ENCODE measurements at regions not wholly inside any gene's neighbourhood (a gene's known extent, or its start where the extent isn't known, plus 50 kb on each side); places are given as distances from the start of the nearest gene placed in this dataset.
"Not testable (repeated sequence)": the region's sequence is repeated elsewhere in the genome, so short reads cannot be mapped to it uniquely, and the experiment has no call there.

DNA sequence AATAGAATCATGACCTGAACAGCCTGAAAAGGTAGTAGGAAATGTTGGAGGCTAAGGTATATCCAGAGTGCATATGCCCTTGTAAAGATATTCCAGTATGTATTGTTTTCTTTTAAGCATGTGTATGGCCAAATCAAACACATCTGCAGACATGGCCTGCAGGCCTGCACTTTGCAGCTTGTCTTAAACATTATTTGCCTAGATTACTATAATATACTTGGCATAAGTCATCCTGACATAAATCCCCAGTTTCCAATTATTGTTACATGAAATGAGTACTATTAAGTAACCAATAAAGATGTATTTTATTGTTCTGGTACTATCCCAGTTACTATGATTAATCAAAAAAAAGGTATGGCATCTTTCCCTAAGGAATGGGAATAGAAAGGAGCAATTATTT is 169.1 kb upstream of the PTBP2 start:
- no peak for DNase-seq (ENCODE audit: low spot score)

DNA sequence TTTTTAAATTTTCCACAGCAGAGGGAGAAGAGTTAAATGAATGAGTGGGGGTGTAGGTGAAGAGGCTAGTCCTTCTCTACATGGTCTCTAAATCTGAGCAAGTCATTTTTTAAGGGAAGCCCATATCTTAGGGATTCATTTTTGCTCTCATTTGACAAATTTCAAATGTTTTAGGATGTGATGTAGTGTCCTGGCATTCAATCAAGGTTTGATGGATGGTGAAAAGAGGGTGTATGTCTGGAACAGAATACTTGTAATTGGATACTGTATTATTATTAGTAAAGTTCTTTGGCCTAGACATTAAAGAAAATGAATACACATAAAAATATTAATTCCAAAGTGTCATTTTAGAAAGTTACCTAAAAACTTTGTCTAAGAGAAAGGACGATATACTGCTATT is 167.8 kb upstream of the PTBP2 start:
- no peak for DNase-seq (ENCODE audit: low spot score)

DNA sequence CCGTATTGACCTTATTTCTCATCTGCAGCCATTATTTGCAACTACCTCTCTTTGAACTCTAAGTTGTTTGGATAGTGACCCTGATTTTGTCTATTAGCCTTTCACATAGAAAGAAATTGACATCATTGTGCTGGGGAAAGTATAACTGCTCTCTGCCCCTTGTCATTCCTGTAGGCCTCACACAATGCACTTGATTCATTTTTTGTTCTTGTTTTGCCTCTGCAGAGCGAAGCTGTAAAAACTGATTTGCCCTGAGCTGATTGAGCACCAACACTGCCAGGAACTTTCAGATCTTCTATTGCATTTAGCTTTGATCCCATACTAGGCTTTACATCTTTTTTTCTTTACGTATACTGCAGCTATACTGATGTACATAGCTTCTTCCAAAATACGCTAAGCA is 167.2 kb upstream of the PTBP2 start:
- DNase-seq (ENCODE audit: low spot score), result no peak

DNA sequence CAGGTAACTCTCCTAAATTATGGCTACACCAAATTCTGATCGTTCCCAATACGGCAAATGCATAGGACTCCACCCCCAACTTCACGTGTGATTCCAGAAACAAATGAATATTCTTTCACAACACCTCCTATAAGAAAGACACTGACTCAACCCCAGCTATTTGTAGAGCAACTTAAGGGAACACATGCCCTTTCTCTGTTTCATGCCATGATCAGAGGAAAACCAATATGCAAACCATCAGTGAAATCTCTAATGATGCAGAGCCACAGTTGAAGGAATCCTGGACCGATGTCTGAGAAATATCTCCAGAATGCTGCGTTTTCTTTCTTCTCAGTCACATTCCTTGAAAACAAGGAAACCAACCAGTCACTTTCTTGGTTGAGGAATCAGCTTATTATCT is 164.2 kb upstream of the PTBP2 start:
- no peak for DNase-seq (ENCODE audit: low spot score)

DNA sequence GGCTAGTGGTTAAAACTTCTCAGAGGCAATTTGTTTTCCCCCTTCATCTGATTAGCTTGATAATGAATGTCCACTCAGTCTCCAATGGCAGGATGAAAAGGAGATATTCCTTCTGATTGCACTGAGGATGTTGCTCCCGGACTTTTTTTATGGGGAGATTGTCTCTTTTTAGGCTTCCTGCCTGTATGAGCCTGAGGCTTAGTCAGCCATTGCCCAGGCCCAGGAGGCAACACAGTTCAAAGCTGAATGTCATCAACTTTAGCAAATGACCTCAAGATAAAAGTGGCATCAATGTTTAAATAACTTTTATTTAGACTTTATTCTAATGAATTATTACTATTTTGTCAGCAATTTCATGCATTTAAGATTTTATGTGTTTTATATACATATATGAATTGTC is 162.9 kb upstream of the PTBP2 start:
- no peak for DNase-seq (ENCODE audit: low spot score)

DNA sequence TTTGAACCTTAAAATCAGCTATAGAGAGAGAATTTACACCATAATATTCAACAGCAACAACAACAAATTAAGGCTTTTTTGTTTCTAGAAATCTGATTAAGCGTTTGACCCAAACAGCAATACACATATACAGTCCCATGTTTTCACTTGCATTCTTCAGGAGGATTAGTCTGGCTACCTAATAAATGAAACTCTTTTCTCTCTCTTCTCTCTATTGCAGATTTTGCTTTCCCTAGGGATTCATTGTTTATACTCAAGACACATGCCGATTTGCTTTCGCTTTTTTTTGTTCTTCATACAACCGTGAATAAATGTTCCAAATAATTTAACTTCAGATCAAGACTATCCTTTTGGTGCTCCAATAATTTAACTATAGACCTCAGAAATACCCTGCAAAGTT is 162.4 kb upstream of the PTBP2 start:
- no peak for DNase-seq (ENCODE audit: low spot score)

DNA sequence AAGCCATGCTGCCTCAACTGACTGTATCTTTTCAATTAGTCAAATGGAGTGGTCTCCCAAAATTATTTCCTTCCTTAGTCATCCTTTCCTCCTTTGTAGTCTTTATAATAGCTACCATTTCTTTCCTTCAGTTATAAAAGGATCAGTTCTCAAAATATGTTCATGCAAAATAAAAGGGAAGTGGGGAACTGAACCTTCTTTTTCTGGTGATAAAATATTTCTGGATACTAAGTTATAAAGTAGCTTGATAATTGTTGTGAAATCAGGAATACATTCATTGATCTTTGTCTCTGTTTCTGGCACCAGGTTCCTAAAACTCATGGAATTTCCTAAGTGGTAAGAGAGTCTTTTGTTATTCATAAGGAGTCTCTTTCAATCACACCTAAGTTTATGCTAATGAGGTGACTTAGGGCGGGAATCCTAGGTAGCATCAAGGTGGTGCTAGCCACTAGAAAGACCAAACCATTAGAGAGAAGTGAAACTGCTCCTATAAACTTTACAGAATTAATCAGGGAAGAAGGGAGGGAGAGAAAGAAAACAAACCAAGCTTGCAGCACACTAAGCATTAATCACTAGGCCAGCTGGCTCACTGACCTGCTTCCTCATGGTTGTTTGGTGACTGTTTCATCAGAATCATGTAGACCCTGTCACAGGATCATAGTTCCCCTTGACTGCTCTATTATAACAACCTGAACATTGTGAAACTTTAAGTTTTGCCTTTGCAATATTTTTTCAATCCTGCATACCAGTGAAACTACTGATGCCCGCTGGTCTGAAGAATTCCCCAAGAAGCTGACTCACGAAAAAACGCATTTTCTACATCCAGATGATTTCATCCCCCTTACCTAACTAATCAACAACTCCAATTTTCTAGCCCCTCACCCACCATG is 161.6 kb upstream of the PTBP2 start:
- no peak for DNase-seq (ENCODE audit: low spot score)

DNA sequence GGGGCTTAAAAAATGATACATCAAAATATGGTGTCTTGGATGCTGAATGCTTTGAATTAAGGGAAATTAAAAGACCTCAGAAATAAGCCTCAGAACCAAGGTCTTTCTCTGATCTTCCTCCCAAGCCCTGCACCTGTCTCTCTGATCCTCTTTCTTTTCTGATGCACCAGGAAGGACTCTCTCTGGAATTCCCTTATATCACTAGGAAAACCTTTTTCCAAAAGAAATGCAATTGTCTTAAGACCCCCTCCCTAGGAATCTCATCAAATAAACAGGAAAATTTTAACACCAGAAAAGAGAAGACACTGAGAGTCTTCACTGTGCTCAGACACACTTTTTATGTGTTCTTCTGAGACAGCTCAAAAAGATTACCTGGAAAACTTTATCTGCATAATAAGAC is 159.5 kb upstream of the PTBP2 start:
- DNase-seq (ENCODE audit: low spot score), result no peak

DNA sequence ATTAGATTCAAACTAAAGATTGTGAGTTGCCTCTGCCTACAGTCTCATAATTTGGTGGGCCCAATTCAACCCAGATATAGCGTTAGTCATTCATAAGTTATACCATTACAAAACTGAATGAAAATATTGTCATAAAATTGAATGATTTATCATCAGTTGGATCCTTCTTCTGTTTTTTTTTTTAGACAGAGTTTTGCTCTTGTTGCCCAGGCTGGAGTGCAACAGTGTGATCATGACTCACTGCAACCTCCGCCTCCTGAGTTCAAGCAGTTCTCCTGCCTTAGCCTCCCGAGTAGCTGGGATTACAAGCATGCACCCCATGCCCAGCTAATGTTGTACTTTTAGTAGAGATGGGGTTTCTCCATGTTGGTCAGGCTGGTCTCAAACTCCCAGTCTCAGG is 157.2 kb upstream of the PTBP2 start:
- not testable (repeated sequence) for DNase-seq (ENCODE audit: low spot score)

DNA sequence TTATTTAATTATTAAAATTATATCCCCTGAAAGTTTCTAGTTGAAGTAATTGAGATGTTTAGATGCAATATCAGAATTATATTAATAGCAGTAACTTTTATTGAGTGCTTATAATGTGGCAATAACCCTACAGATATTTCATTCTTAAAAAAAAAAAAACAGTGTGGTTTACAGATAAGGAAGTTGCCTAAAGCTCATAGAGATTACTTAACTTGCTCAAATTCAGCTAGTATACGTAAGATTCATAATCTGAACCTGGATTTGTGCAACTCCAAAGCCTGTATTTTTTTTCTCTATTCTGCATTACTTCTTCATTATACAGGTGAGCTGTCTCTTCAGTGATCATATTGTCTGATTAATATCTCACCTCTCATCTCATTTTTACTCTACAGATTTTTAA is 156.0 kb upstream of the PTBP2 start:
- no peak for DNase-seq (ENCODE audit: low spot score)

DNA sequence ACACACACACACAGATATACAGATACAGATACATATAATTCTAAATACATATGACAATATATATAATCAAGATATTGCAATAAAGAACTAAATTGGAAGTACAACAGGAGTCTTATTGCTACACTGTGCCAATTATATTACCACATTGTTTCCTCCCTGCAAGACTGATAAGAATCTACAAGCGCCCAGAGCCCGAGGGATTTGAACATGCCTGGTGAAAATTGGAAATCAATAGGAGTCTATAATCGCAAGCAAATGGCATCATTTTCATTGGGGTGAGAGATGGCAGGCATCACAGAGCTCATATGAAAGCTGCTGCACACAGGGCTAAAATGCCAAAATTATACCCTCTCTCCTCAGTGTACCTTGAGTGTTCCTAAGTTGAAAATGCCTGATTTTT is 152.9 kb upstream of the PTBP2 start:
- no peak for DNase-seq (ENCODE audit: low spot score)

DNA sequence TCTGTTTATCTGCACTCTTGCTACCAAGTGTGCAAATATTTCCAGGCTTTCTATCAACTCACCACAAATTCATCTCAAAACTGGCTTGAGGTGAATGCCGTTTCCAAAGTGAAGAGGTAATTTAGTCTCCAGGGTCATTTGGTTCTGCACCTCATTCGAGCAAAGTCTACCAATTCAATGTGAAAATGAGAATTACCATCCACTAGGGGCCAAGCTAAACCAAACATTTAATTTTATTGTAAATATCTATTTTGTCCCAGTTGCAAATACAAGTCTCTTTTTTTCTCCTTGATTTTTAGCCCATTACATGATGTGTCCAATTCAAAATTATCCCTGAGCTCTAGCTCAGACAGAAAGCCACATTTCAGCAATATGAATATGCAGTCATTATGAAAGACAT is 152.3 kb upstream of the PTBP2 start:
- no peak for DNase-seq (ENCODE audit: low spot score)

DNA sequence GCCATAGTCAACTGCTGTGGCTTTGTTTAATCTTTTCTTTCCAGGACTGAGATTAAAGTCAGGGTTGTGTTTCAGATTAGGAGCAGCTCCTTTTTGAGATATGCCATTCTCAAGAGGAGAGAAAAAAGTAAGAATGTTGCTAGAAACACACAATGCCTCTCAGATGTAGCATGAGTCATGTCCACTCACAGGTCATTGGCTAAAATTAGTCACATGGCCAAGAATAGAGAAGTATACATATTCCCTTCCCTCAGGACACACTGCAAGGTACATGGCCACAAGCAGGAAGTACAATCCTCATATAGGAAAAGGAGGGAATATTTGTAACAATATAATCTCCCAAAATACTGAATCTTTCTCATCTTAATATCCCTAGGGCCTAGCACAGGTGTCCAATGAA is 141.9 kb upstream of the PTBP2 start:
- DNase-seq (ENCODE audit: low spot score), result no peak

DNA sequence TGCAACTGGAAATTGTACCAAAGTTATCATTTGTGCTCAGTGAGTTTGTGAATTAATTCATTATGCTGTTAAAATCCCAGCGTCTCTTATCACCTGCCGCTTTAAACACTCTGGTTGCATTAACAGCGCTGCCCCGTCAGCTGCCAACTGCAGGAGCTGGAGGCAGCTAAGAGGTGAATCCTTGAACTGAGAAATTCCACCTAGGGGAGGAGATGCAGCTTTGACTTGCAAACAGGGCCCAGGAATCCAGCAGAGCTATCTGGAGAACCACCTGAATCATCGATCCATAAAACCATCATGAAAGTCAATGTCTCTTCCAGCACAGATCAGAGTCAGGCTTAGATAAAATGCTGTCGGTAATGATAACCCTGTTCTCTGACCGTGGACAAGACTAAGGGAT is 140.7 kb upstream of the PTBP2 start:
- peak; percentile 41 for DNase-seq (ENCODE audit: low spot score)

DNA sequence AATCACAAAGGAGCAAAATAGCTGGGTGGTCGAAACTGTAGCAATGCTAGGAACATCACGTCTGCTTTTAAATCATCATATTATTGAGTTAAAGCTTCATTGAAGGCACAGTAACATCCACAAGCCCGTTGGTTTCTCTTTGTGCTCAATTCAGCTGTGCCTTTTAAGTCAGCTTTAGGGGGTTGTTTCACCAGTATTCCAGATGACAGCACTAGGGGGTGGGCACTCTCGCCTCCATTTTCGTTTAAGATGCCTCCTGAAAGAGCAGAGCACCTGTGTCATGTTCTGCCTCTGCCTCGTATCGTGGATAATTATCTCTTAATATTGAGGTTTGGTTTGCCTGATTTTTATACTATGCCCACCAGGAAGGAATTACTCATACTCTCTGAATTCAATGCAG is 139.8 kb upstream of the PTBP2 start:
- DNase-seq (ENCODE audit: low spot score), result peak; percentile 34

DNA sequence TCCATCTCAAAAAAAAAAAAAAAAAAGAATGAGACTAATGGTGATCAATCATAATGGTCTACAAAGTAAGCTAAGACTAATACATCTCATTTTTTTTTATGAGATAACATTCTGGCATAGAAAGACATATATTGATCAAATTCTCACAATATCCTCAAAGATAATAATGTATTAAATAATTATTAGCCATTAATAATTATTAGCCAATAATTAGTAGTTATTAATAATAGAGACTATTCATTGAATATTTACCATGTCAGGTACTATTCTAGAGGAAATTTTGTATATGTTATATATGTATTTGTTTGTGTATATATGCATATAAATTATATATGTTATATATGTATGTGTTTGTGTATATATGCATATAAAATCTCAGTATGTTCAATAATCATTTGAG is 137.7 kb upstream of the PTBP2 start:
- DNase-seq (ENCODE audit: low spot score), result no peak

DNA sequence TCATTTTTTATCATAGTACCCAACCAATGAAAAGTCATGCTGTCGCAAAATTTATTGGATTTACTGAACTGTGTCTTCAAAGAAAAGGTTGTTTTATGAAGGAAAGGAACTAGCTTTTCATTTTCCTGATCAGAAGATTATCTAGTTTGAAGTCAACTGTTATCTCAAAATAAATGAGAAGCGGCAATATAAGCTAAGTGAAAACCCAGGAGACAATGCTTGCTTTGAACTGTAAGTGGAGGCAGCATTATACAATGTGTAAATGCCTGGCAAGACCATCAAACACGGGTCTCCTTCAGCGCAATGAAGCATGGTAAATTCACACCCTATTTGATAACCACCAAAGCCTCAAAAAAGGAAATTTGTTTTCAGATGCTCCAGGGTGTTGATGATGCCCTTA is 134.4 kb upstream of the PTBP2 start:
- DNase-seq (ENCODE audit: low spot score), result no peak

DNA sequence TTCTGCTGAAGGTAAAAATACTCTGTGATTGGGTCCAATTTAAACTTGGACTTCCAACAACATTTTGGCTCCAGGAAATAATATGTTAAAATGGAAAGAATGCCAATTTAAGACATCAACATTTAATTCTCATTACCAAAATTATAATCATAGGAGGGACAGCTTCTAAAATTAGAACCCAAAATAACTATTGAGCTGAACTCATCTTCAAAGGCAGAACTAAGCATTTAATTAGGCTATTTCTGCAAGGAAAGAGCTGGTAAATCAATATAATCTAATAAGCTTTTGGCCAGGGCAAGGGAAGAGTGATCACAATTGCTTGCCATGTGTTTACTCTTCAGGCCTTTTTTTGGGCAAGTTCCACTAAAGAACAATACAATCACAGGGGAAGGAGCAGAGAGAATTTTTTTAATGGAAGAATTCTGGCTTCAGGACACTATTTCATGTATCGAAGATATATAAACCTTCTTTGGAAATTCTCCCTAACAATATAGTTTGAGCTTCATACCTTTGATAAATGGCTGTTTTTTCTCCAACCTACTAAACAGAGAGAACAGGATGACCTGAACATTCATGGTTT is 133.1 kb upstream of the PTBP2 start:
- no peak for DNase-seq (ENCODE audit: low spot score)

DNA sequence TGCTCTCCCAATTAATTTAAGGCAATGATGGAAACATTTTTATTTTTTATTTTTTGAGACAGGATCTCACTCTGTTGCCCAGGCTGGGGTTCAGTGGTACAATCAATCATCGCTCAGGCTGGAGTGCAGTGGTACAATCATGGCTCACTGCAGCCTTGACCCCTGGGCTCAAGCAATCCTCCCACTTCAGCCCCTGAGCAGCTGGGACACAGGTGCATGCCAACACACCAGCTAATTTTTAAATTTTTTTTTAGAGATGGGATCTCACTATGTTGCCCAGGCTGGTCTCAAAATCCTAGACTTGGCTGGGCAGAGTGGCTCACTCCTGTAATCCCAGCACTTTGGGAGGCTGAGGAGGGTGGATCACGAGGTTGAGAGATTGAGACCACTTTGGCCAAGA is 126.1 kb upstream of the PTBP2 start:
- not testable (repeated sequence) for DNase-seq (ENCODE audit: low spot score)

DNA sequence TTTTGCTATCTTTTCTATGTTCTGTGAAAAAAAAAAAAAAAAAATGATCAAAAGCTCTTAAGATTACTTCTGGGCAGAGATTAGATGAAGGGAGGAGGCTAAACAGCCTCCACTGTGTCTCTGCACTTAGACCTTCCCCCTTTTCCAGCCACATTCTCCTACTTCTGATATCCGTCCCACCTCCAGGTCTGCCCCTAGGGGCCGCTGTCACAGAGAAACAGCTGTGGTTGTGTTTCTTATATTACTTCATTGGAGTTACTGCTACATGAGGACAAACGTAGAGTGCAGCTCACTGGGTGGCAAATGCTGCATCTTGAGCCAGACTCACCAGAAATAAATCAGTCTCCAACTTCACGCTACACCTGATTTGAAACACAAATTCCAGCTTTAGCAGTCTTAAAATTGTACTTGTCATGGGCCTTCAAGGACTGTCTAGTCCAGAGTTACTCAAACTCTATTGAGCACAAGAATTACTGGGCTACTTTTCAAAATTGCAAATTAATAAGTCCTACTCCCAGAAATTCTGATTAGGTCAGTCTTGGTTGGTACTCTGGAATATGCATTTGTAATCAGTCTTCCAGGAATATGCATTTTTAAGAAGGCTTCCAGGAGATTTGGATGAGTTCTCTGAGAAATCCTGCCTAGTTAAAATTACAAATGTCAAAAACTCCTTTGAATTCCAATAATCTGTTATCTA is 125.2 kb upstream of the PTBP2 start:
- DNase-seq (ENCODE audit: low spot score), result peak; percentile 79

DNA sequence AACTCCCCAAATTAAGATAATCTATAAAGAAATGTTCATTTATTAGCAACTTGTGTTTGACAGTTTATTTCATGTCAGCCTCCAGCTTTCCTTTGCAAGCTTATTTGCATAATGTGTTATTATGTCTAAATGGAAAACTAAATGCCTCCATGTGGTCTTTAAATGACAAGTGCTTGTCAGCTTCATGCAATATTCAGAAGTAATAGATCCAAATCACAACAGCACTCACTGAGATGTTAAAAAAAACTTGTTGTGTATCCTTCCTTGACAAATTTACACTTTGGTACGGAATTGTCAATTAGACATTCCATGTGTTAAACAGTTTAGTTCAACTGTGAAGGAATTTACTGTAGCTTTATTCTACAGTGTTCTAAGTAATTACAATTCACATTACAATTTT is 124.4 kb upstream of the PTBP2 start:
- DNase-seq (ENCODE audit: low spot score), result no peak

DNA sequence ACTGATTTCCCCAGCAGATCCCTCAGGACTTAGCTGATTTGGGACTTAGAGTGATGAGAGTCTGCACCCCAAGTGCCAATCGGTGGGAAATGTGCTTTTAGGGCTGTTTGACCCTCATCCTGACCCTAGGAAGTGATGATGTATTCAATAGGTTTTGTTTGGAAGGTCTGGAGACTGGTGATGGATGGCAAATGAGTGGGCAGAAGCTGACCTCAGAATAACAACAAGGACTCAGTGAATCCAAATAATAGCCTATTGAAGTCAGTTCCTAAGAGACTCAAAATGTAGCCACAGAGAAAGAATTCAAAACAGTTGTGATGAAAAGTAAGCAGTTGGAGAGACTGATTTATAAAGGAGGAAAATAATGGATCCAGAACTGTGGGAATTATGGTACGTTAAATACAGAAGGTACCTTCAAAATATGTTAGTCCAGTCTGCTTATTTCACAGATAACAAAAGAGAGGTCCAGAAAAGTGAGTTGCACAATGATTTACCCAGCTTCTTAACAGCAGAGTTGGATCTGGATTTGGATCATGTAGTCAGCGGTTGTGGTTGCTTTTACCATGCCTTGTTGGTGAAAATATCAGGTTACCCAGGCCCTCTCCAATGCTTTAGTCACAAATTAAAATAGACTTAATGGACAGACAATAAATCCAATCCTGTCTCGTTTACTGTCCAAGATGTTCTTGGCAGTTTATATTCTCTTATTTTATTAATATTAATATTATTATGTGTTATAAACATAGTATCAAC is 123.0 kb upstream of the PTBP2 start:
- no peak for DNase-seq (ENCODE audit: low spot score)

DNA sequence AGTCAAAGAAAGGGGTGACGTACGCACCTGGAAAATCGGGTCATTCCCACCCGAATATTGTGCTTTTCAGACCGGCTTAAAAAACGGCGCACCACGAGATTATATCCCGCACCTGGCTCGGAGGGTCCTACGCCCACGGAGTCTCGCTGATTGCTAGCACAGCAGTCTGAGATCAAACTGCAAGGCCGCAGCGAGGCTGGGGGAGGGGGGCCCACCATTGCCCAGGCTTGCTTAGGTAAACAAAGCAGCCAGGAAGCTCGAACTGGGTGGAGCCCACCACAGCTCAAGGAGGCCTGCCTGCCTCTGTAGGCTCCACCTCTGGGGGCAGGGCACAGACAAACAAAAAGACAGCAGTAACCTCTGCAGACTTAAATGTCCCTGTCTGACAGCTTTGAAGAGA is 117.0 kb upstream of the PTBP2 start:
- not testable (repeated sequence) for DNase-seq (ENCODE audit: low spot score)

Data from iPS-NIHi11 (cell line).